DND-41 (cell line): ENCODE measurements at regions not wholly inside any gene's neighbourhood (a gene's known extent, or its start where the extent isn't known, plus 50 kb on each side); places are given as distances from the start of the nearest gene placed in this dataset.

ENCODE experiments used
- ATAC-seq: fragments of 200-7000 bp; cut with Tn5 transposase; 3 replicates; pipeline ENCODE4 v1.9.1; 2021; ENCODE audit warnings: low read depth; ENCODE audit not compliant: insufficient read depth
- DNase-seq: peaks from one replicate; pipeline ENCODE4 v3.0.0-alpha.2; 2020
- H2AFZ ChIP-seq: 2 replicates; pipeline ENCODE4 v1.6.0; 2012; ENCODE audit warnings: low read depth, low read length
- H3K27ac ChIP-seq: 2 replicates; pipeline ENCODE4 v1.5.1; 2012; ENCODE audit warnings: low read length, inconsistent platforms
- H3K27me3 ChIP-seq: fragments of 200-600 bp; sonication (generic); 2 replicates; pipeline ENCODE4 v1.6.0; 2012; ENCODE audit warnings: low read length, mild to moderate bottlenecking, inconsistent platforms; ENCODE audit not compliant: insufficient read depth, poor library complexity
- H3K36me3 ChIP-seq: 2 replicates; pipeline ENCODE4 v1.5.1; 2012; ENCODE audit warnings: low read length, inconsistent platforms; ENCODE audit not compliant: insufficient read depth
- H3K4me1 ChIP-seq: 2 replicates; pipeline ENCODE4 v1.5.1; 2012; ENCODE audit warnings: mild to moderate bottlenecking, low read length; ENCODE audit not compliant: insufficient read depth
- H3K4me2 ChIP-seq: 2 replicates; pipeline ENCODE4 v1.6.0; 2012; ENCODE audit warnings: mild to moderate bottlenecking, moderate library complexity, low read length, inconsistent platforms; ENCODE audit not compliant: insufficient read depth
- H3K4me3 ChIP-seq, 2 experiments: fragments of 200-600 bp in 1 of 2; shearing (Covaris generic) in 1 of 2; 2 replicates each; pipeline ENCODE4 v1.5.1; 2012 to 2016; ENCODE audit warnings: inconsistent platforms in 2 of 2, low read length in 2 of 2, mild to moderate bottlenecking in 2 of 2, low read depth in 1 of 2, moderate library complexity in 1 of 2
- H3K79me2 ChIP-seq: 2 replicates; pipeline ENCODE4 v1.6.0; 2012; ENCODE audit warnings: low read length, inconsistent platforms; ENCODE audit not compliant: insufficient read depth
- H3K9ac ChIP-seq: 2 replicates; pipeline ENCODE4 v1.6.0; 2012; ENCODE audit warnings: low read depth, mild to moderate bottlenecking, inconsistent platforms, low read length, moderate library complexity
- H3K9me3 ChIP-seq: 2 replicates; pipeline ENCODE4 v1.5.1; 2012; ENCODE audit warnings: low read length, moderate library complexity, mild to moderate bottlenecking, inconsistent platforms; ENCODE audit not compliant: insufficient read depth, severe bottlenecking
- H4K20me1 ChIP-seq: 2 replicates; pipeline ENCODE4 v1.6.0; 2012; ENCODE audit warnings: low read length; ENCODE audit not compliant: insufficient read depth
- EZH2 ChIP-seq: IDR thresholded peaks from 3 replicates; pipeline ENCODE4 v1.6.1; 2012; ENCODE audit warnings: borderline replicate concordance, low read depth, mild to moderate bottlenecking, moderate library complexity, low read length, inconsistent platforms; ENCODE audit not compliant: severe bottlenecking
- TF ChIP-seq, protein P1 (sequence below): IDR thresholded peaks from 2 replicates; pipeline ENCODE4 v1.5.1; 2012; ENCODE audit warnings: borderline replicate concordance, low read length, moderate library complexity, mild to moderate bottlenecking; ENCODE audit not compliant: poor library complexity, severe bottlenecking; ENCODE audit errors: extremely low read depth

DNA sequence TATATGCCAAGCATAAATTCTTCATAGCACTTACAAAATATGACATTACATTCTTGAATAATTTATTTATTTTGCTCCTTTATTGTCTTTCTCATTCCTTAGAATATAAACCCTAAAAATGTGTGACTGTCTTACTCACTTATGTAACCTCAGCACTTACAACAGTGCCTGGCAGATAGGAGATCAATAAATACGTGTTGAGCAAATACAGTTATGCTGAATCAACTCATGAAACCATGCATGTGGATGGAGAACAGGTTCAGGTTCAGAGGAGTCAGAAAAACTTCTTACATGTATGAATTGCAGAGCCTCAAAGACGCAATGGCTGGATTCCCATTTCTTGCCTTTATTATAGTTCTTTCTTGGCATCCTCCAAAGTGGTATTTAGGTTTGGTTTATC, 659.4 kb upstream of the CHAC2 start:
- H3K36me3 ChIP-seq: no peaks in the 10 kb centered on the region
- H3K4me2 ChIP-seq: no peak overlapping the region
- no peak for DNase-seq
- no peak overlapping the region for H3K27ac ChIP-seq
- no peaks in the 10 kb centered on the region for H3K79me2 ChIP-seq
- H3K4me1 ChIP-seq: no peaks in the 10 kb centered on the region
- no peak for ATAC-seq
- TF ChIP-seq, protein P1, sequence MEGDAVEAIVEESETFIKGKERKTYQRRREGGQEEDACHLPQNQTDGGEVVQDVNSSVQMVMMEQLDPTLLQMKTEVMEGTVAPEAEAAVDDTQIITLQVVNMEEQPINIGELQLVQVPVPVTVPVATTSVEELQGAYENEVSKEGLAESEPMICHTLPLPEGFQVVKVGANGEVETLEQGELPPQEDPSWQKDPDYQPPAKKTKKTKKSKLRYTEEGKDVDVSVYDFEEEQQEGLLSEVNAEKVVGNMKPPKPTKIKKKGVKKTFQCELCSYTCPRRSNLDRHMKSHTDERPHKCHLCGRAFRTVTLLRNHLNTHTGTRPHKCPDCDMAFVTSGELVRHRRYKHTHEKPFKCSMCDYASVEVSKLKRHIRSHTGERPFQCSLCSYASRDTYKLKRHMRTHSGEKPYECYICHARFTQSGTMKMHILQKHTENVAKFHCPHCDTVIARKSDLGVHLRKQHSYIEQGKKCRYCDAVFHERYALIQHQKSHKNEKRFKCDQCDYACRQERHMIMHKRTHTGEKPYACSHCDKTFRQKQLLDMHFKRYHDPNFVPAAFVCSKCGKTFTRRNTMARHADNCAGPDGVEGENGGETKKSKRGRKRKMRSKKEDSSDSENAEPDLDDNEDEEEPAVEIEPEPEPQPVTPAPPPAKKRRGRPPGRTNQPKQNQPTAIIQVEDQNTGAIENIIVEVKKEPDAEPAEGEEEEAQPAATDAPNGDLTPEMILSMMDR: no peak
- TF ChIP-seq EZH2: no peak
- H2AFZ ChIP-seq: no peak overlapping the region
- H3K27me3 ChIP-seq: no peaks in the 10 kb centered on the region
- no peaks in the 10 kb centered on the region for H3K9me3 ChIP-seq
- H3K4me3 ChIP-seq: no peak overlapping the region
- no peak overlapping the region for H3K9ac ChIP-seq
- no peaks in the 10 kb centered on the region for H4K20me1 ChIP-seq

DNA sequence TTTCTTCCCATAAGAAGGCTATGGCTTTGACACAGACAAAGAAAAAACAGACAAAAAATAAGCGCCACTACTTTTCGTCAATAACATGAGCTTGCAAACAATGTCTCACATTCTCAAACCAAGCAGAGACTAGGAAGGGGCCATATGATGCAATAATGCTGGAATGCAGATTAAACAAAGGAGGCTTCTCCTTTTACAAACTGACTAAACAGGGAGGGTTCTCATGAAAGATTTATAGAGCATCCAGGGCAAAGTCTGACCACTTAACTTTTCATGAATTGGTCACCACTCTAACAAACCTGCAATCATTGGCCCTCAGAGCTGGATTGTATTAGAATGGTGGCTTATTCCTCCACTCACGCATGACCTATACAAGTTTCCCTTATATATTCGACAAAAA, 663.3 kb upstream of the CHAC2 start:
- no peaks in the 10 kb centered on the region for H3K79me2 ChIP-seq
- no peak for DNase-seq
- H3K4me3 ChIP-seq: no peak overlapping the region
- no peaks in the 10 kb centered on the region for H3K9me3 ChIP-seq
- H3K27ac ChIP-seq: no peak overlapping the region
- H3K9ac ChIP-seq: no peak overlapping the region
- no peak for ATAC-seq
- TF ChIP-seq EZH2: no peak
- TF ChIP-seq, protein P1: no peak
- no peak overlapping the region for H2AFZ ChIP-seq
- no peaks in the 10 kb centered on the region for H3K27me3 ChIP-seq
- no peaks in the 10 kb centered on the region for H4K20me1 ChIP-seq
- no peak overlapping the region for H3K4me2 ChIP-seq
- H3K4me1 ChIP-seq: no peaks in the 10 kb centered on the region
- no peaks in the 10 kb centered on the region for H3K36me3 ChIP-seq

DNA sequence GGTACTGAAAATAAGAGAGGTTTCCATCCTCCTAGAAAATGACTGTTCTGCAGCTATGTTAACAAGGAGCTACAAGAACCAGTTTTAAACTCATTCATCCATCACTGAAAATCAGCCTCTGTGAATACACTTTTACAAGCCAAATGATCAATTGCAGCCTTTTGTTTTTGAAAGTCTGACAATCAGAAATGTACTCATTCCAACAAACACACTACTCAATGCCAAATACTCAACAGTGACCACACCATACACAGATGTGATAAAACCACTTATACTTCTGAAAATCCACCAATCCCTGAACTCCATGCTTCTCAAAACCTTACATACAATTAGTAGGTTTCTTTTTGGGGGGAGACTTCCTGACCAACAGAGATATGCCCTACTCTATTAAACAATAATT, 663.9 kb upstream of the CHAC2 start:
- no peaks in the 10 kb centered on the region for H3K36me3 ChIP-seq
- ATAC-seq: no peak
- no peaks in the 10 kb centered on the region for H3K9me3 ChIP-seq
- no peak overlapping the region for H3K4me3 ChIP-seq
- no peak overlapping the region for H2AFZ ChIP-seq
- no peaks in the 10 kb centered on the region for H3K79me2 ChIP-seq
- TF ChIP-seq EZH2: no peak
- TF ChIP-seq, protein P1: no peak
- DNase-seq: no peak
- H3K9ac ChIP-seq: no peak overlapping the region
- H3K4me2 ChIP-seq: no peak overlapping the region
- no peak overlapping the region for H3K27ac ChIP-seq
- H4K20me1 ChIP-seq: no peaks in the 10 kb centered on the region
- no peaks in the 10 kb centered on the region for H3K27me3 ChIP-seq
- H3K4me1 ChIP-seq: no peaks in the 10 kb centered on the region

DNA sequence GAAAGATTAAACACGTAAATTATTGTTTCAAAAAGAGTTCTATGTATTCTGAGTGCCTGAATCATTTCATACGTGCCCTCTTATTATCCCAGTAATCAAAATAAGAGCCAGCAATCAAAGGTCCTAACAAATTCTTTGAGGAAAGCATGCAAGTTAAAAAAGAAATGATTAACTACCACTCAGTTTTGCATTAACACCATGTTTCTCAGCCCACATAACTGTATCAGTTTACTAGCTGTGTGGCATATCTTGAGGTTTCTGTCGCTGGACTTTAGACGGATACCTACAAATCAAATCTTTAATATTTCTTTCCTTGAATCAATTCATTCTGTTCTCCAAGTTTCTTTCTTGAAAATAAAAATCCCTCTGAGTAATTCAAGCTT, 668.9 kb upstream of the CHAC2 start:
- Histone ChIP-seq H3K9ac (no peak overlapping the region), H3K4me3 (no peak overlapping the region), H3K27ac (no peak overlapping the region), H2AFZ (no peak overlapping the region), H3K27me3 (no peaks in the 10 kb centered on the region), H3K9me3 (no peaks in the 10 kb centered on the region), H3K4me2 (no peak overlapping the region), H4K20me1 (no peaks in the 10 kb centered on the region), H3K4me1 (no peaks in the 10 kb centered on the region), H3K79me2 (no peaks in the 10 kb centered on the region), H3K36me3 (no peaks in the 10 kb centered on the region)
- DNase-seq (no peak), ATAC-seq (no peak)
- TF ChIP-seq, protein P1: no peak
- TF ChIP-seq EZH2: no peak
